ENCODE measurements at regions not wholly inside any gene's neighbourhood (a gene's known extent, or its start where the extent isn't known, plus 50 kb on each side); places are given as distances from the start of the nearest gene placed in this dataset.

- no peak for TF ChIP-seq MAX (IDR thresholded peaks at IDR 0.05; ENCODE audit: low read depth)
- TF ChIP-seq NFIC (IDR thresholded peaks at IDR 0.05; ENCODE audit: borderline replicate concordance): no peak
- no peak for TF ChIP-seq FOSL2 (IDR thresholded peaks at IDR 0.05; ENCODE audit: borderline replicate concordance, low read depth)
- TF ChIP-seq CTCF (IDR thresholded peaks at IDR 0.05): no peak
- no peak for TF ChIP-seq GABPA (IDR thresholded peaks at IDR 0.05; ENCODE audit: low read depth)
- 31% methylated on average over 4 of the region's 4 CpGs for WGBS (ENCODE audit: low lambda C conversion rate)
- H3K9ac ChIP-seq: no peak overlapping the region
- no peak overlapping the region for H3K27ac ChIP-seq (ENCODE audit: low read depth in 2 of 2, low read length in 1 of 2)
- no peaks in the 10 kb centered on the region for H4K20me1 ChIP-seq (ENCODE audit: insufficient read depth)
- no peaks in the 10 kb centered on the region for H3F3A ChIP-seq (replicated peaks; ENCODE audit: insufficient read depth)
- H3K4me3 ChIP-seq (ENCODE audit: low read depth in 2 of 2, low read length in 1 of 2): no peak overlapping the region
- H3K9me2 ChIP-seq: no peaks in the 10 kb centered on the region
- H3K79me2 ChIP-seq (ENCODE audit: insufficient read depth): no peaks in the 10 kb centered on the region
- no peaks in the 10 kb centered on the region for H3K4me1 ChIP-seq (ENCODE audit: control insufficient read depth in 1 of 2, insufficient read depth in 2 of 2, low read depth in 1 of 2, low read length in 1 of 2)
- no peaks in the 10 kb centered on the region for H3K27me3 ChIP-seq (ENCODE audit: insufficient read depth)
- no peaks in the 10 kb centered on the region for H3K9me3 ChIP-seq
- no peak overlapping the region; the same call in 1 of the 2 replicates for H2AFZ ChIP-seq (ENCODE audit: low read depth)
- ChIA-PET CTCF (no interaction called here), POLR2A (no interaction called here)
- no peak for DNase-seq
- H3K36me3 ChIP-seq (replicated peaks in 1 of 2; ENCODE audit: control insufficient read depth in 1 of 2, insufficient read depth in 2 of 2, low read length in 1 of 2): no peaks in the 10 kb centered on the region
- no peak overlapping the region for H3K4me2 ChIP-seq
Observed at GRCh38 chr2:155525199-155525598, 807.3 kb downstream of the NR4A2 start.

- H3K4me3 ChIP-seq (ENCODE audit: low read depth in 2 of 2, low read length in 1 of 2): no peak overlapping the region
- no peak overlapping the region for H3K27ac ChIP-seq (ENCODE audit: low read depth in 2 of 2, low read length in 1 of 2)
- no peaks in the 10 kb centered on the region for H3K9me3 ChIP-seq
- no peaks in the 10 kb centered on the region for H4K20me1 ChIP-seq (ENCODE audit: insufficient read depth)
- H3K36me3 ChIP-seq (replicated peaks in 1 of 2; ENCODE audit: control insufficient read depth in 1 of 2, insufficient read depth in 2 of 2, low read length in 1 of 2): no peaks in the 10 kb centered on the region
- no peak overlapping the region for H3K9ac ChIP-seq
- ChIA-PET POLR2A (no interaction called here), CTCF (no interaction called here)
- no peaks in the 10 kb centered on the region for H3F3A ChIP-seq (replicated peaks; ENCODE audit: insufficient read depth)
- H3K9me2 ChIP-seq: no peaks in the 10 kb centered on the region
- no peak for TF ChIP-seq NFIC (IDR thresholded peaks at IDR 0.05; ENCODE audit: borderline replicate concordance)
- TF ChIP-seq CTCF (IDR thresholded peaks at IDR 0.05): no peak
- TF ChIP-seq RAD21 (IDR thresholded peaks at IDR 0.05; ENCODE audit: low read length): no peak
- TF ChIP-seq EZH2phosphoT487 (IDR thresholded peaks at IDR 0.05; ENCODE audit: borderline replicate concordance, low read depth): no peak
- TF ChIP-seq MXI1 (IDR thresholded peaks at IDR 0.05; ENCODE audit: low read depth, low read length): no peak
- TF ChIP-seq JUND (IDR thresholded peaks at IDR 0.05): no peak
- TF ChIP-seq TCF12 (IDR thresholded peaks at IDR 0.05): no peak
- TF ChIP-seq NRF1 (IDR thresholded peaks at IDR 0.05; ENCODE audit: low read depth, low read length): no peak
- no peak for TF ChIP-seq TAF1 (IDR thresholded peaks at IDR 0.05; ENCODE audit: borderline replicate concordance, low read depth, low read length)
- TF ChIP-seq SMC3 (IDR thresholded peaks at IDR 0.05; ENCODE audit: low read depth, low read length): no peak
- TF ChIP-seq YY1 (IDR thresholded peaks at IDR 0.05; ENCODE audit: low read depth): no peak
- no peak for TF ChIP-seq RFX5 (IDR thresholded peaks at IDR 0.05; ENCODE audit: low read length)
- TF ChIP-seq ELF1 (IDR thresholded peaks at IDR 0.05): no peak
- TF ChIP-seq FOXJ3 (CRISPR knock-in tag; IDR thresholded peaks at IDR 0.05): no peak
- no peak for TF ChIP-seq PBX3 (IDR thresholded peaks at IDR 0.05)
- no peaks in the 10 kb centered on the region for H3K27me3 ChIP-seq (ENCODE audit: insufficient read depth)
- no peak overlapping the region for H2AFZ ChIP-seq (ENCODE audit: low read depth)
- DNase-seq: no peak
- H3K79me2 ChIP-seq (ENCODE audit: insufficient read depth): no peaks in the 10 kb centered on the region
- H3K4me1 ChIP-seq (ENCODE audit: control insufficient read depth in 1 of 2, insufficient read depth in 2 of 2, low read depth in 1 of 2, low read length in 1 of 2): no peaks in the 10 kb centered on the region
- no peak overlapping the region for H3K4me2 ChIP-seq
- WGBS (ENCODE audit: low lambda C conversion rate): 6% methylated on average over 2 of the region's 2 CpGs
Observed at GRCh38 chr2:155519529-155520130, 812.9 kb downstream of the NR4A2 start.
